HEK293 (cell line): ENCODE measurements at regions not wholly inside any gene's neighbourhood (a gene's known extent, or its start where the extent isn't known, plus 50 kb on each side); places are given as distances from the start of the nearest gene placed in this dataset.

Source experiments
- CTCF ChIA-PET: fragments of 350-600 bp; formaldehyde crosslinking; extraction: SDS; loops from one replicate; lab custom pipeline; 2021; ENCODE audit warnings: antibody characterized with exemption; lab: Yijun Ruan, JAX
- POLR2A ChIA-PET: fragments of 300-600 bp; formaldehyde crosslinking; extraction: SDS; loops from one replicate; lab custom pipeline; 2020; ENCODE audit warnings: antibody characterized with exemption, inconsistent platforms; lab: Yijun Ruan, JAX
- H3K27ac ChIP-seq: fragments of 200-500 bp; sonication (Bioruptor generic); 2 replicates; pipeline ENCODE4 v1.5.1; 2014; ENCODE audit warnings: low read depth, low read length, control low read depth, inconsistent platforms; ENCODE audit errors: extremely low read depth
- H3K36me3 ChIP-seq, 2 experiments: fragments of 200-500 bp in 1 of 2; sonication (Bioruptor generic) in 1 of 2; 1 replicate in 1 of 2; 2 replicates in 1 of 2; pipeline ENCODE4 v1.5.1; 2014 to 2017; ENCODE audit warnings: inconsistent platforms in 2 of 2, low read length in 2 of 2; ENCODE audit not compliant: control insufficient read depth in 2 of 2, insufficient read depth in 1 of 2
- H3K4me1 ChIP-seq: fragments of 200-500 bp; sonication (Bioruptor generic); 2 replicates; pipeline ENCODE4 v1.5.1; 2014; ENCODE audit warnings: mild to moderate bottlenecking, low read length, inconsistent platforms; ENCODE audit not compliant: control insufficient read depth, insufficient read depth
- H3K4me3 ChIP-seq: 2 replicates; pipeline ENCODE4 v1.5.1; 2011; ENCODE audit warnings: low read depth, mild to moderate bottlenecking, control low read depth, low read length, moderate library complexity
- H3K9me3 ChIP-seq: fragments of 200-500 bp; sonication (Bioruptor generic); 2 replicates; pipeline ENCODE4 v1.5.1; 2014; ENCODE audit warnings: low read depth, low read length, inconsistent platforms; ENCODE audit not compliant: control insufficient read depth, insufficient read depth
- GLIS2 ChIP-seq: fragments of 450-650 bp; formaldehyde crosslinking; IDR thresholded peaks from 2 replicates; pipeline ENCODE4 v1.5.1; 2016; ENCODE audit warnings: missing biosample characterization, missing genetic modification characterization
- KLF17 ChIP-seq: fragments of 450-650 bp; formaldehyde crosslinking; IDR thresholded peaks from 2 replicates; pipeline ENCODE4 v1.5.1; 2016; ENCODE audit warnings: missing biosample characterization, missing genetic modification characterization
- RBAK ChIP-seq: fragments of 450-650 bp; formaldehyde crosslinking; IDR thresholded peaks from 2 replicates; pipeline ENCODE4 v1.5.1; 2016; ENCODE audit warnings: missing biosample characterization, missing genetic modification characterization
- SALL2 ChIP-seq: fragments of 450-650 bp; formaldehyde crosslinking; IDR thresholded peaks from 2 replicates; pipeline ENCODE4 v1.5.0; 2017; ENCODE audit warnings: missing biosample characterization, mild to moderate bottlenecking, missing genetic modification characterization, borderline replicate concordance
- TCF7L2 ChIP-seq: IDR thresholded peaks from 2 replicates; pipeline ENCODE4 v1.6.1; 2011; ENCODE audit warnings: low read depth, mild to moderate bottlenecking, inconsistent platforms, low read length, moderate library complexity, borderline replicate concordance
- ZBTB1 ChIP-seq: fragments of 450-650 bp; formaldehyde crosslinking; IDR thresholded peaks from 2 replicates; pipeline ENCODE4 v1.5.1; 2016; ENCODE audit warnings: missing biosample characterization, missing genetic modification characterization
- ZFP41 ChIP-seq: fragments of 450-650 bp; formaldehyde crosslinking; IDR thresholded peaks from 2 replicates; pipeline ENCODE4 v1.5.1; 2016; ENCODE audit warnings: missing biosample characterization, missing genetic modification characterization, borderline replicate concordance
- ZNF155 ChIP-seq: fragments of 450-650 bp; formaldehyde crosslinking; IDR thresholded peaks from 2 replicates; pipeline ENCODE4 v1.5.1; 2016; ENCODE audit warnings: missing biosample characterization, missing genetic modification characterization
- ZNF19 ChIP-seq: fragments of 450-650 bp; formaldehyde crosslinking; IDR thresholded peaks from 2 replicates; pipeline ENCODE4; 2016; ENCODE audit warnings: missing biosample characterization, missing genetic modification characterization, low read depth
- ZNF223 ChIP-seq: fragments of 450-650 bp; formaldehyde crosslinking; IDR thresholded peaks from 2 replicates; pipeline ENCODE4 v1.5.1; 2016; ENCODE audit warnings: missing biosample characterization, missing genetic modification characterization
- ZNF23 ChIP-seq: fragments of 450-650 bp; formaldehyde crosslinking; IDR thresholded peaks from 2 replicates; pipeline ENCODE4 v1.5.1; 2016; ENCODE audit warnings: missing biosample characterization, missing genetic modification characterization, borderline replicate concordance
- ZNF239 ChIP-seq: fragments of 450-650 bp; formaldehyde crosslinking; IDR thresholded peaks from 2 replicates; pipeline ENCODE4 v1.5.1; 2016; ENCODE audit warnings: missing biosample characterization, missing genetic modification characterization
- ZNF248 ChIP-seq: fragments of 450-650 bp; formaldehyde crosslinking; IDR thresholded peaks from 2 replicates; pipeline ENCODE4 v1.5.1; 2017; ENCODE audit warnings: missing biosample characterization, missing genetic modification characterization
- ZNF280D ChIP-seq: fragments of 450-650 bp; formaldehyde crosslinking; IDR thresholded peaks from 2 replicates; pipeline ENCODE4 v1.5.1; 2016; ENCODE audit warnings: missing biosample characterization, missing genetic modification characterization
- ZNF416 ChIP-seq: fragments of 450-650 bp; formaldehyde crosslinking; IDR thresholded peaks from 2 replicates; pipeline ENCODE4 v1.5.1; 2016; ENCODE audit warnings: missing biosample characterization, missing genetic modification characterization
- ZNF433 ChIP-seq: fragments of 450-650 bp; formaldehyde crosslinking; IDR thresholded peaks from 2 replicates; pipeline ENCODE4 v1.5.1; 2016; ENCODE audit warnings: missing biosample characterization, missing genetic modification characterization, low read depth
- ZNF488 ChIP-seq: fragments of 450-650 bp; formaldehyde crosslinking; IDR thresholded peaks from 2 replicates; pipeline ENCODE4 v1.5.1; 2016; ENCODE audit warnings: missing biosample characterization, missing genetic modification characterization
- ZNF585B ChIP-seq: fragments of 450-650 bp; formaldehyde crosslinking; IDR thresholded peaks from 2 replicates; pipeline ENCODE4 v1.5.1; 2016; ENCODE audit warnings: missing biosample characterization, missing genetic modification characterization
- ZNF600 ChIP-seq: fragments of 450-650 bp; formaldehyde crosslinking; IDR thresholded peaks from 2 replicates; pipeline ENCODE4 v1.5.1; 2016; ENCODE audit warnings: missing biosample characterization, missing genetic modification characterization
- ZNF621 ChIP-seq: fragments of 450-650 bp; formaldehyde crosslinking; IDR thresholded peaks from 2 replicates; pipeline ENCODE4 v1.5.1; 2017; ENCODE audit warnings: missing biosample characterization, missing genetic modification characterization
- ZNF623 ChIP-seq: fragments of 450-650 bp; formaldehyde crosslinking; IDR thresholded peaks from 2 replicates; pipeline ENCODE4 v1.5.1; 2016; ENCODE audit warnings: missing biosample characterization, missing genetic modification characterization
- ZNF768 ChIP-seq: fragments of 450-650 bp; formaldehyde crosslinking; IDR thresholded peaks from 2 replicates; pipeline ENCODE4 v1.5.1; 2018; ENCODE audit warnings: missing biosample characterization, mild to moderate bottlenecking, missing genetic modification characterization
- ZNF776 ChIP-seq: fragments of 450-650 bp; formaldehyde crosslinking; IDR thresholded peaks from 2 replicates; pipeline ENCODE4 v1.5.0; 2017; ENCODE audit warnings: missing biosample characterization, missing genetic modification characterization, borderline replicate concordance
- ZNF777 ChIP-seq: fragments of 450-650 bp; formaldehyde crosslinking; IDR thresholded peaks from 2 replicates; pipeline ENCODE4 v1.5.1; 2017; ENCODE audit warnings: missing biosample characterization, missing genetic modification characterization, borderline replicate concordance
- ZSCAN18 ChIP-seq: fragments of 450-650 bp; formaldehyde crosslinking; IDR thresholded peaks from 2 replicates; pipeline ENCODE4 v1.5.1; 2016; ENCODE audit warnings: missing biosample characterization, missing genetic modification characterization

GRCh38 chr2:417006-417405, 129.1 kb upstream of the ALKAL2 start (continued):
- no peak for TF ChIP-seq ZNF280D (tag by site-specific recombination)
- no peak for TF ChIP-seq KLF17
- TF ChIP-seq ZNF488 (tag by site-specific recombination): no peak

GRCh38 chr2:415986-416610, 128.2 kb upstream of the ALKAL2 start:
- Histone ChIP-seq H3K36me3 (no peaks in the 10 kb centered on the region), H3K4me1 (no peaks in the 10 kb centered on the region), H3K27ac (no peak overlapping the region), H3K9me3 (no peaks in the 10 kb centered on the region; the same call in 1 of the 2 replicates), H3K4me3 (no peak overlapping the region)
- ChIA-PET CTCF (interaction anchor here (0.5 to 0.7 kb wide), 2 partner anchors 20 to 163 kb away, joined by 3 read pairs; no protein-coding TSS in a partner anchor), POLR2A (no interaction called here)
- TF ChIP-seq ZNF223 (no peak), ZNF239 (no peak), ZNF768 (tag by site-specific recombination) (no peak), ZNF155 (no peak), ZNF777 (tag by site-specific recombination) (no peak)

GRCh38 chr2:409523-409922, 121.6 kb upstream of the ALKAL2 start:
- H3K27ac ChIP-seq: no peak overlapping the region
- H3K36me3 ChIP-seq: no peaks in the 10 kb centered on the region
- TF ChIP-seq ZSCAN18 (tag by site-specific recombination) (no peak), ZNF600 (tag by site-specific recombination) (peak; percentile 37; the same call in 1 of the 2 replicates)
- no peaks in the 10 kb centered on the region for H3K4me1 ChIP-seq
- ChIA-PET CTCF (no interaction called here), POLR2A (no interaction called here)
- no peaks in the 10 kb centered on the region; the same call in 1 of the 2 replicates for H3K9me3 ChIP-seq
- H3K4me3 ChIP-seq: no peak overlapping the region

- ChIA-PET POLR2A (no interaction called here), CTCF (interaction anchor here (0.5 to 0.6 kb wide), 2 partner anchors 12 to 117 kb away, joined by 3 to 4 read pairs; no protein-coding TSS in a partner anchor)
- Histone ChIP-seq H3K4me1 (no peaks in the 10 kb centered on the region), H3K9me3 (no peaks in the 10 kb centered on the region), H3K36me3 (no peaks in the 10 kb centered on the region), H3K27ac (no peak overlapping the region), H3K4me3 (no peak overlapping the region)
- TF ChIP-seq TCF7L2 (no peak), ZNF23 (tag by site-specific recombination) (no peak), ZNF248 (no peak), ZBTB1 (no peak), ZFP41 (no peak), ZNF621 (tag by site-specific recombination) (no peak), ZNF776 (tag by site-specific recombination) (no peak), GLIS2 (tag by site-specific recombination) (no peak), ZNF433 (tag by site-specific recombination) (no peak), ZNF623 (tag by site-specific recombination) (no peak), ZNF416 (tag by site-specific recombination) (no peak), ZNF585B (tag by site-specific recombination) (no peak), RBAK (tag by site-specific recombination) (no peak), SALL2 (tag by site-specific recombination) (no peak), ZNF19 (no peak)
Observed at GRCh38 chr2:407630-408029, 119.7 kb upstream of the ALKAL2 start.
